Smooth muscle cell (in vitro differentiated cells): ENCODE measurements at regions not wholly inside any gene's neighbourhood (a gene's known extent, or its start where the extent isn't known, plus 50 kb on each side); places are given as distances from the start of the nearest gene placed in this dataset.

ENCODE experiments used
- DNase-seq: peaks from one replicate; lab custom pipeline; 2025; ENCODE audit not compliant: unreplicated experiment; lab: John Stamatoyannopoulos, UW
- H2AFZ ChIP-seq: fragments of 200-600 bp; sonication (generic); 2 replicates; pipeline ENCODE4 v1.6.0; 2016; ENCODE audit warnings: antibody characterized with exemption, low read depth, mild to moderate bottlenecking
- H3F3A ChIP-seq: fragments of 200-600 bp; sonication (generic); 2 replicates; pipeline ENCODE4 v1.6.0; 2017; ENCODE audit warnings: antibody characterized with exemption, low read depth
- H3K27ac ChIP-seq: fragments of 200-600 bp; sonication (generic); 2 replicates; pipeline ENCODE4 v1.5.1; 2016; ENCODE audit warnings: low read depth, mild to moderate bottlenecking
- H3K27me3 ChIP-seq: fragments of 200-600 bp; sonication (generic); 2 replicates; pipeline ENCODE4 v1.6.1; 2016; ENCODE audit warnings: low read depth, mild to moderate bottlenecking
- H3K36me3 ChIP-seq: fragments of 200-600 bp; sonication (generic); 2 replicates; pipeline ENCODE4 v1.5.1; 2016; ENCODE audit warnings: low read depth
- H3K4me1 ChIP-seq: fragments of 200-600 bp; sonication (generic); 2 replicates; pipeline ENCODE4 v1.5.1; 2016; ENCODE audit warnings: low read depth
- H3K4me2 ChIP-seq: fragments of 200-600 bp; sonication (generic); 2 replicates; pipeline ENCODE4 v1.6.0; 2016; ENCODE audit warnings: mild to moderate bottlenecking
- H3K4me3 ChIP-seq: fragments of 200-600 bp; sonication (generic); 2 replicates; pipeline ENCODE4 v1.5.1; 2016; ENCODE audit warnings: mild to moderate bottlenecking
- H3K79me2 ChIP-seq: fragments of 200-600 bp; sonication (generic); 2 replicates; pipeline ENCODE4 v1.6.0; 2016; ENCODE audit warnings: low read depth, mild to moderate bottlenecking
- H3K9ac ChIP-seq: fragments of 200-600 bp; sonication (generic); 2 replicates; pipeline ENCODE4 v1.6.0; 2016; ENCODE audit warnings: low read depth
- H3K9me3 ChIP-seq: fragments of 200-600 bp; sonication (generic); replicated peaks from 2 replicates; pipeline ENCODE4 v1.5.1; 2016; ENCODE audit warnings: low read depth
- H4K20me1 ChIP-seq: fragments of 200-600 bp; sonication (generic); 2 replicates; pipeline ENCODE4 v1.6.0; 2016; ENCODE audit warnings: low read depth
- WGBS: methylation state at CpG from one replicate; pipeline ENCODE4 v1.1.7; 2016; ENCODE audit warnings: low lambda C conversion rate; 5-methylcytosine and 5-hydroxymethylcytosine counted together
- TF ChIP-seq, protein P1 (sequence below): fragments of 200-600 bp; sonication (generic); IDR thresholded peaks from 2 replicates; pipeline ENCODE4 v1.5.1; 2017; ENCODE audit warnings: borderline replicate concordance, mild to moderate bottlenecking, antibody characterized with exemption; ENCODE audit not compliant: insufficient read depth, poor library complexity, severe bottlenecking

DNA sequence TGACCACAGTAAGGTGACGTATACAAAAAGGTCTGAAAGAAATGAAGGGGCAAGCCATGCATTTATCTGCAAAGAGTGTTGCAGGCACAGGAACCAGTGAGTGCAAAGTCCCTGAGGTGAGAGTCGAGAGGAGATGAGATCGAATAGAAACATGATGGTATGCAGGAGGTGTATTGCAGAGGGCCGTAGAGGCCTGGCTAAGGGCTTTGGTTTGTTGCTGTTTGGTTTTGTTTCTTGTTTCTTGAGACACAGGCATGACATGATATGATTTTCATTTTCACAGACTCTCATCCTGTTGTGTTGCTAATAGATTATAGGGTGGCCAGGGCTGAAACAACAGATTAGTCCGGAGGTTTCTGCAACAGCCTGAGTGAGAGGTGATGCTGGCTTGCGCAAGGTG is 80.4 kb downstream of the HSPH1 start:
- no peaks in the 10 kb centered on the region for H3K9me3 ChIP-seq
- peaks cover under 1% of the 10 kb centered on the region for H3K4me1 ChIP-seq
- peaks cover 10% of the 10 kb centered on the region for H3F3A ChIP-seq
- no peaks in the 10 kb centered on the region for H3K36me3 ChIP-seq
- H3K27me3 ChIP-seq, result no peaks in the 10 kb centered on the region
- TF ChIP-seq, protein P1, sequence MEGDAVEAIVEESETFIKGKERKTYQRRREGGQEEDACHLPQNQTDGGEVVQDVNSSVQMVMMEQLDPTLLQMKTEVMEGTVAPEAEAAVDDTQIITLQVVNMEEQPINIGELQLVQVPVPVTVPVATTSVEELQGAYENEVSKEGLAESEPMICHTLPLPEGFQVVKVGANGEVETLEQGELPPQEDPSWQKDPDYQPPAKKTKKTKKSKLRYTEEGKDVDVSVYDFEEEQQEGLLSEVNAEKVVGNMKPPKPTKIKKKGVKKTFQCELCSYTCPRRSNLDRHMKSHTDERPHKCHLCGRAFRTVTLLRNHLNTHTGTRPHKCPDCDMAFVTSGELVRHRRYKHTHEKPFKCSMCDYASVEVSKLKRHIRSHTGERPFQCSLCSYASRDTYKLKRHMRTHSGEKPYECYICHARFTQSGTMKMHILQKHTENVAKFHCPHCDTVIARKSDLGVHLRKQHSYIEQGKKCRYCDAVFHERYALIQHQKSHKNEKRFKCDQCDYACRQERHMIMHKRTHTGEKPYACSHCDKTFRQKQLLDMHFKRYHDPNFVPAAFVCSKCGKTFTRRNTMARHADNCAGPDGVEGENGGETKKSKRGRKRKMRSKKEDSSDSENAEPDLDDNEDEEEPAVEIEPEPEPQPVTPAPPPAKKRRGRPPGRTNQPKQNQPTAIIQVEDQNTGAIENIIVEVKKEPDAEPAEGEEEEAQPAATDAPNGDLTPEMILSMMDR, result no peak
- H3K79me2 ChIP-seq, result no peaks in the 10 kb centered on the region
- WGBS, result 86% methylated on average over 6 of the region's 6 CpGs
- no peak for DNase-seq
- H4K20me1 ChIP-seq, result no peaks in the 10 kb centered on the region
- H3K4me3 ChIP-seq, result no peak overlapping the region
- no peak overlapping the region for H3K9ac ChIP-seq
- no peak overlapping the region for H3K4me2 ChIP-seq
- no peak overlapping the region for H3K27ac ChIP-seq
- no peak overlapping the region for H2AFZ ChIP-seq

GRCh38 chr13:31074756-31075155 is 86.9 kb downstream of the HSPH1 start:
- H3K27ac ChIP-seq, result no peak overlapping the region
- no peak overlapping the region for H2AFZ ChIP-seq
- no peaks in the 10 kb centered on the region for H3K9me3 ChIP-seq
- no peaks in the 10 kb centered on the region for H3K36me3 ChIP-seq
- DNase-seq, result no peak
- H3K4me2 ChIP-seq, result no peak overlapping the region
- H3K4me3 ChIP-seq, result no peak overlapping the region
- TF ChIP-seq, protein P1, result no peak
- H3F3A ChIP-seq, result peaks cover 5% of the 10 kb centered on the region
- H3K9ac ChIP-seq, result no peak overlapping the region
- no peaks in the 10 kb centered on the region for H3K79me2 ChIP-seq
- no peaks in the 10 kb centered on the region for H3K27me3 ChIP-seq
- H4K20me1 ChIP-seq, result no peaks in the 10 kb centered on the region
- no peaks in the 10 kb centered on the region for H3K4me1 ChIP-seq

DNA sequence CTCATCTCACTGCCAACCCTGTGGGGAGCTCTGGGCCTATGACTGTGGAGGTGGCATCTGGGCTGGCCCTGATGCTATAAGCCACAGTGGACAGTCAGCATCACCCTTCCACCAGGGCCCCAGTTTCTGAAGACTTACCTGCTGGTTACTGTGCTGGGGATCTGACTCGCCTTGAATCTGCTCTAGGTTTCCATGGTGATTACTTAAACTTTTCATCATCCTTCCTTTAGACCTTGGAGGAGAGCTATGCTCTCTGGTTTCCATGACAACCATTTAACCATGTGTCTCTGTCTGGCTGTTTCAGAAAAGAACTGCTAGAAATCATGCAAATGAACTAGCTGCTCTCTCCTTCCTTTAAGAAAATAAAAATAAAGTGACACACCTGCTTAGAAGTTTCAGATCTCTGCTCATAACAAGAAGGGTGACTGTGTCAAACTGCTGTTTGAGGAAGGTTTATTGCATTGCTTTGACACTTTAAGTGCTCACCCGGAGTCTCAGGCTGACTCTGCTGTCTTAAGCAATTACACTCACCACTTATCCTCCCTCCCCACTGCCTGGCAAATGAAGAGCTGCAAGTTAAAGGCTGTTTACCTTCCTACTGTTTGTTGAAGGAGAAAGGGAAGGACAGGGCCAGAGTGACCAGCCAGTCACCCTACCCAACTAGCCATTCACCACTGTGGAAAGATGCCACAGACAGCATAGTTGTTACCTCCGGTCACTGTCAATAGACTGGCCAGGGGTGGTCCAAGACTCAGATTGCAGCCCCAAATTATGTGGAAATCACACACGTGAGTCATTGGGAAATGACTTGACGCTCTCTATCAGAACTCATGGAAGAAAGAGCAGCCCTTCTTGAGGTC is 87.6 kb downstream of the HSPH1 start:
- H3K4me2 ChIP-seq, result no peak overlapping the region
- no peaks in the 10 kb centered on the region for H3K4me1 ChIP-seq
- H3K79me2 ChIP-seq, result no peaks in the 10 kb centered on the region
- H3K4me3 ChIP-seq, result no peak overlapping the region
- no peaks in the 10 kb centered on the region for H4K20me1 ChIP-seq
- H3K27me3 ChIP-seq, result no peaks in the 10 kb centered on the region
- peaks cover 5% of the 10 kb centered on the region for H3F3A ChIP-seq
- peak overlapping the region; percentile 53 for H3K27ac ChIP-seq
- TF ChIP-seq, protein P1, result no peak
- H3K9me3 ChIP-seq, result no peaks in the 10 kb centered on the region
- no peak for DNase-seq
- no peak overlapping the region for H3K9ac ChIP-seq
- H2AFZ ChIP-seq, result no peak overlapping the region
- WGBS, result 64% methylated on average over 5 of the region's 5 CpGs
- no peaks in the 10 kb centered on the region for H3K36me3 ChIP-seq

- Histone ChIP-seq H2AFZ (peak overlapping the region; percentile 77), H3K27ac (peak overlapping the region; percentile 54), H3F3A (peaks cover 10% of the 10 kb centered on the region), H3K4me2 (peak overlapping the region; percentile 34), H4K20me1 (no peaks in the 10 kb centered on the region), H3K27me3 (no peaks in the 10 kb centered on the region), H3K9ac (no peak overlapping the region), H3K4me1 (peaks cover 3% of the 10 kb centered on the region), H3K79me2 (no peaks in the 10 kb centered on the region), H3K9me3 (no peaks in the 10 kb centered on the region), H3K36me3 (no peaks in the 10 kb centered on the region), H3K4me3 (no peak overlapping the region)
- WGBS, result 30% methylated on average over 3 of the region's 3 CpGs
- DNase-seq, result no peak
- TF ChIP-seq, protein P1, result no peak
These were observed 89.7 kb downstream of the HSPH1 start for GRCh38 chr13:31072041-31072440.
